Transverse colon (tissue), 4 donors: ENCODE measurements at regions not wholly inside any gene's neighbourhood (a gene's known extent, or its start where the extent isn't known, plus 50 kb on each side); places are given as distances from the start of the nearest gene placed in this dataset.

ENCODE experiments used
- DNase-seq: peaks from one replicate; pipeline ENCODE4 v3.0.0-alpha.2; 2019
- H3K27ac ChIP-seq, 4 donors: fragments of 200-600 bp; sonication (generic); 2 replicates each; pipeline ENCODE4 v1.5.1; 2016 to 2018; ENCODE audit warnings: inconsistent platforms in 4 of 4
- H3K27me3 ChIP-seq: fragments of 200-600 bp; sonication (generic); 2 replicates; pipeline ENCODE4 v1.5.1; 2017; ENCODE audit warnings: inconsistent platforms
- H3K36me3 ChIP-seq, 4 donors: fragments of 200-600 bp; sonication (generic); 2 replicates each; pipeline ENCODE4 v1.5.1; 2017 to 2019; ENCODE audit warnings: inconsistent platforms in 4 of 4
- H3K4me1 ChIP-seq, 4 donors: fragments of 200-600 bp; sonication (generic); 2 replicates each; pipeline ENCODE4 v1.5.1; 2017 to 2020; ENCODE audit warnings: inconsistent platforms in 4 of 4
- H3K4me3 ChIP-seq, 4 donors: fragments of 200-600 bp; sonication (generic); 1 replicate in 1 of 4; 2 replicates in 3 of 4; pipeline versions ENCODE4 v1.5.1 to v1.6.1; 2017 to 2019; ENCODE audit warnings: inconsistent platforms in 4 of 4
- H3K9me3 ChIP-seq, 2 donors: fragments of 200-600 bp; sonication (generic); 2 replicates each; pipeline ENCODE4 v1.5.1; 2017 to 2019; ENCODE audit warnings: inconsistent platforms in 2 of 2
- CTCF ChIP-seq, 5 experiments: fragments of 200-600 bp in 3 of 5; fragments of 450-650 bp in 2 of 5; sonication (generic) in 3 of 5; IDR thresholded peaks; 1 replicate in 2 of 5; 2 replicates in 3 of 5; pipeline ENCODE4 v1.5.1; 2016 to 2017; ENCODE audit warnings: antibody characterized with exemption in 5 of 5, inconsistent platforms in 3 of 5, mild to moderate bottlenecking in 2 of 5, moderate library complexity in 1 of 5
- EP300 ChIP-seq: sonication (generic); formaldehyde crosslinking; IDR thresholded peaks from one replicate; pipeline ENCODE4 v1.6.1; 2017; ENCODE audit warnings: antibody characterized with exemption, low read depth
- POLR2A ChIP-seq: fragments of 450-650 bp; IDR thresholded peaks from one replicate; pipeline ENCODE4 v1.6.1; 2016; ENCODE audit warnings: antibody characterized with exemption, mild to moderate bottlenecking, moderate library complexity
- POLR2AphosphoS5 ChIP-seq, 3 donors: sonication (generic); formaldehyde crosslinking; IDR thresholded peaks; one replicate each; pipeline ENCODE4 v1.6.1; 2016; ENCODE audit warnings: antibody characterized with exemption in 3 of 3
- WGBS, 2 donors: methylation state at CpG; one replicate each; pipeline ENCODE4 v1.1.5; 2018; ENCODE audit warnings: low coverage in 1 of 2; 5-methylcytosine and 5-hydroxymethylcytosine counted together
- in situ Hi-C, 4 donors: fragments of 200-750 bp; cut with MboI; loops; one replicate each; pipeline versions ENCODE4 v1.15.0 to v1.15.1; 2017; ENCODE audit warnings: low sequenced_read_pairs in 3 of 4, low pct_ligation_motif_present in 1 of 4, low pct_unique_long_range_greater_than_20kb in 1 of 4
- intact Hi-C: fragments of 100-400 bp; cut with DNase I; formaldehyde crosslinking; loops from one replicate; pipeline ENCODE4 v1.15.1; 2023; ENCODE audit warnings: low total_unique reads

- Histone ChIP-seq H3K4me3 (no peak overlapping the region), H3K9me3 (no peaks in the 10 kb centered on the region), H3K4me1 (peaks cover 0 to 25% (median 13%) of the 10 kb centered on the region in 4 donors), H3K27ac (peak overlapping the region in 1 of 4 donors; percentile 78), H3K36me3 (no peaks in the 10 kb centered on the region), H3K27me3 (no peaks in the 10 kb centered on the region)
- in situ Hi-C loops, result loop anchor here in 1 of 4 donors (25.0 kb wide), 1 partner anchor 104 kb away; the partner anchor contains the start of gene MBNL2
- TF ChIP-seq POLR2AphosphoS5 (IDR thresholded peaks at IDR 0.05), result no peak
- TF ChIP-seq POLR2A, result no peak
- no peak for TF ChIP-seq EP300
- no peak for TF ChIP-seq CTCF (IDR thresholded peaks at IDR 0.05)
- intact Hi-C loops, result loop anchor here (2.0 to 5.0 kb wide), 2 partner anchors 239 to 254 kb away; no protein-coding TSS in a partner anchor
- no peak for DNase-seq
- WGBS, 2 donors, result 85 to 88% methylated on average over 9 to 12 of the region's 12 CpGs
Observed at GRCh38 chr13:97107815-97108529, 113.7 kb upstream of the OXGR1 start.

GRCh38 chr13:97108530-97108900, 113.6 kb upstream of the MBNL2 start:
- no peak overlapping the region for H3K4me3 ChIP-seq
- H3K27ac ChIP-seq, result peak overlapping the region in 2 of 4 donors; percentile 78 to 81
- H3K27me3 ChIP-seq, result no peaks in the 10 kb centered on the region
- DNase-seq, result no peak
- no peaks in the 10 kb centered on the region for H3K36me3 ChIP-seq
- TF ChIP-seq EP300, result no peak
- TF ChIP-seq CTCF (IDR thresholded peaks at IDR 0.05), result no peak
- no peak for TF ChIP-seq POLR2A
- TF ChIP-seq POLR2AphosphoS5 (IDR thresholded peaks at IDR 0.05), result no peak
- peaks cover 0 to 25% (median 16%) of the 10 kb centered on the region in 4 donors for H3K4me1 ChIP-seq
- in situ Hi-C loops (loop anchor here in 1 of 4 donors (25.0 kb wide), 1 partner anchor 104 kb away; the partner anchor contains the start of gene MBNL2), intact Hi-C loops (loop anchor here (5.0 kb wide), 1 partner anchor 254 kb away; no protein-coding TSS in a partner anchor)
- H3K9me3 ChIP-seq, result no peaks in the 10 kb centered on the region
- WGBS, 2 donors, result 63 to 82% methylated on average over 3 of the region's 3 CpGs

DNA sequence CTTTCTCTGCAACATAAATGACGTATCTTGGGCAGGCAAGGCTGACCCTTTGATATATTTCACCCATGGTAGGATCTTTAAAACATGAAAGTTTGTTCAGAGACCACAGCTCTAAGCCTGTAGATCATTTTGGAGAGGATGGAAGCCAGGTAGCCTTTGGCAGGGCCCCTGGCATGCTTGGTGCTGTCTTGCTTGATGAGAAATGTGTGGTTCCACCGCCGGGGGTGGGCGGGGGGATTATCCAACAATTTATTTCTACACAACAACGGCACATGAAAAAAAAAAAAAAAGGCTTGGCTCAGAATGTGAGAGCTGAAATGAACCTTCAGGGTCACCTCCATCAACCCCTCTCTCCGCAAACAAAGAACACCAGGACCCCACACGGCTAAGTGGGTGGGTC, 112.9 kb upstream of the MBNL2 start:
- peak overlapping the region in 3 of 4 donors; percentile 53 to 81 (median 78) for H3K27ac ChIP-seq
- intact Hi-C loops, result loop anchor here (5.0 kb wide), 1 partner anchor 253 kb away; no protein-coding TSS in a partner anchor
- H3K27me3 ChIP-seq, result no peaks in the 10 kb centered on the region
- H3K9me3 ChIP-seq, result no peaks in the 10 kb centered on the region
- in situ Hi-C loops, result loop anchor here in 1 of 4 donors (25.0 kb wide), 1 partner anchor 103 kb away; the partner anchor contains the start of gene MBNL2
- 76% methylated on average over 7 of the region's 7 CpGs; no CpG with 5 or more reads in 1 of the 2 donors for WGBS, 2 donors
- H3K4me1 ChIP-seq, result peaks cover 4 to 31% (median 19%) of the 10 kb centered on the region in 4 donors
- peak overlapping the region in 1 of 4 donors; percentile 8 for H3K4me3 ChIP-seq
- no peaks in the 10 kb centered on the region for H3K36me3 ChIP-seq
- no peak for TF ChIP-seq POLR2A
- no peak for TF ChIP-seq EP300
- no peak for TF ChIP-seq POLR2AphosphoS5 (IDR thresholded peaks at IDR 0.05)
- no peak for TF ChIP-seq CTCF (IDR thresholded peaks at IDR 0.05)
- DNase-seq, result no peak

GRCh38 chr13:97109841-97110492, 112.2 kb upstream of the MBNL2 start:
- 15 to 35% methylated on average over 13 to 34 of the region's 34 CpGs for WGBS, 2 donors
- Histone ChIP-seq H3K4me3 (peak overlapping the region in 1 of 4 donors; percentile 8), H3K27me3 (no peaks in the 10 kb centered on the region), H3K9me3 (no peaks in the 10 kb centered on the region), H3K36me3 (no peaks in the 10 kb centered on the region), H3K27ac (peak overlapping the region; percentile 39 to 84 (median 80)), H3K4me1 (peaks cover 11 to 38% (median 26%) of the 10 kb centered on the region in 4 donors)
- TF ChIP-seq CTCF (IDR thresholded peaks at IDR 0.05) (peak; percentile 93 to 97 (median 96)), EP300 (no peak), POLR2AphosphoS5 (IDR thresholded peaks at IDR 0.05) (peak in 2 of 3 donors; percentile 63), POLR2A (no peak)
- DNase-seq, result peak; percentile 92
- in situ Hi-C loops, result loop anchor here in 3 of 4 donors (5.0 to 25.0 kb wide), 5 partner anchors 95 to 245 kb away; partner anchors contain the start of gene MBNL2 (in 1 of the 3)
- intact Hi-C loops, result loop anchor here (5.0 kb wide), 1 partner anchor 252 kb away; no protein-coding TSS in a partner anchor
